Tibial nerve (tissue), 4 donors: ENCODE measurements at regions not wholly inside any gene's neighbourhood (a gene's known extent, or its start where the extent isn't known, plus 50 kb on each side); places are given as distances from the start of the nearest gene placed in this dataset.

Experiments
- DNase-seq, 2 donors: peaks; one replicate each; pipeline ENCODE4 v3.0.0-alpha.2; 2019; ENCODE audit warnings: low spot score in 2 of 2
- H3K27ac ChIP-seq, 4 donors: fragments of 200-600 bp; sonication (generic) in 3 of 4; one replicate each; pipeline ENCODE4 v1.5.1; 2017 to 2019; ENCODE audit warnings: mild to moderate bottlenecking in 1 of 4
- H3K27me3 ChIP-seq, 2 donors: fragments of 200-600 bp; sonication (generic) in 1 of 2; one replicate each; pipeline versions ENCODE4 v1.5.1 to v1.6.0; 2017 to 2019
- H3K36me3 ChIP-seq, 3 donors: fragments of 200-600 bp; sonication (generic); one replicate each; pipeline ENCODE4 v1.5.1; 2018 to 2019
- H3K4me1 ChIP-seq, 4 donors: fragments of 200-600 bp; sonication (generic) in 3 of 4; one replicate each; pipeline ENCODE4 v1.5.1; 2017 to 2019
- H3K4me3 ChIP-seq, 4 donors: fragments of 200-600 bp; sonication (generic) in 3 of 4; one replicate each; pipeline ENCODE4 v1.5.1; 2017 to 2019; ENCODE audit warnings: mild to moderate bottlenecking in 1 of 4, moderate library complexity in 1 of 4
- H3K9me3 ChIP-seq, 4 donors: fragments of 200-600 bp; sonication (generic) in 3 of 4; one replicate each; pipeline ENCODE4 v1.5.1; 2017 to 2019
- CTCF ChIP-seq, 5 experiments: fragments of 200-600 bp in 3 of 5; fragments of 450-650 bp in 2 of 5; sonication (generic) in 3 of 5; IDR thresholded peaks; one replicate each; pipeline ENCODE4 v1.5.1; 2016 to 2019; ENCODE audit warnings: antibody characterized with exemption in 5 of 5, mild to moderate bottlenecking in 3 of 5, moderate library complexity in 2 of 5
- EP300 ChIP-seq, 2 donors: sonication (generic); formaldehyde crosslinking; IDR thresholded peaks; one replicate each; pipeline ENCODE4 v1.6.1; 2017; ENCODE audit warnings: antibody characterized with exemption in 2 of 2, mild to moderate bottlenecking in 1 of 2
- POLR2A ChIP-seq, 2 donors: fragments of 450-650 bp; IDR thresholded peaks; one replicate each; pipeline ENCODE4 v1.6.1; 2017; ENCODE audit warnings: antibody characterized with exemption in 2 of 2, mild to moderate bottlenecking in 2 of 2, moderate library complexity in 2 of 2
- WGBS, 2 donors: methylation state at CpG; one replicate each; pipeline ENCODE4 v1.1.5; 2018; 5-methylcytosine and 5-hydroxymethylcytosine counted together

DNA sequence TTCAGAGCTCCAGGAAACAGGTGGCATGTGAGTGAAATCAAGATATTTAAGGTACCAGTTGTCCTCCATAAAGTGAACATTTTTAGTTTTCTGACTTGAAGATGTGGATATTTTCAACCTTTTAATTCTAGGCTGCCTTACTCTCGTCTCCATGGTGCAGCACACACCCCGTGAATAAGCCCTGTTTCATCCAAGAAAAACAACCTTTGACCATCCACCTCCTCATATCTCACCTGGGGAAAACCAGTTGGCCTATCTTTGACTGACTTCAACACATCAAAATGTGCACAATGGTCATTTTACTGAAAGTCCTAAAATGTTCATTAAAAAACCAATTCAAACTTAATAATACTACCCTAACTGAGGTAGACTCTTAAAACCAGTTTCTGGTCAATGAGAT is 73.8 kb upstream of the CD2AP start:
- no peak overlapping the region for H3K27ac ChIP-seq
- 69 to 71% methylated on average over 2 of the region's 2 CpGs for WGBS, 2 donors
- H3K36me3 ChIP-seq: no peaks in the 10 kb centered on the region
- H3K27me3 ChIP-seq: no peaks in the 10 kb centered on the region
- no peak for DNase-seq
- no peaks in the 10 kb centered on the region for H3K9me3 ChIP-seq
- H3K4me3 ChIP-seq: no peak overlapping the region
- no peaks in the 10 kb centered on the region for H3K4me1 ChIP-seq
- no peak for TF ChIP-seq EP300 (IDR thresholded peaks at IDR 0.05)
- no peak for TF ChIP-seq CTCF (IDR thresholded peaks at IDR 0.05)
- TF ChIP-seq POLR2A (IDR thresholded peaks at IDR 0.05): no peak

DNA sequence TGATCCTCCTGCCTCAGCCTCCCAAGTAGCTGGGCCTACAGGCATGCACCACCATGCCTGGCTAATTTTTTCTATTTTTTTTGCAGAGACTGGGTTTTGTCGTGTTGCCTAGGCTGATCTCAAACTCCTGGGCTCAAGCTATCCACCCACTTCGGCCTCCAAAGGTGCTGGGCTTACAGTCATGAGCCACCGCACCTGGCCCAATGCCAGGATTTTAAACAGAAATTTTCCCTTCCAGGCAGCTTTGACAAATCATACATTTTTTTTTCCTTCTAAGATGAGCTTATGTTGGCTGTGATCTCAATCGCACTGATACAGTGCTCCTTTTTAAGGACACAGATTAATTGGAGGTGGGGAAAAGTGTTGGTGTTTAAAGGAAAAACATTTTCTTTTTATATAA is 73.2 kb upstream of the CD2AP start:
- no peaks in the 10 kb centered on the region for H3K27me3 ChIP-seq
- DNase-seq: no peak
- H3K4me3 ChIP-seq: no peak overlapping the region
- H3K36me3 ChIP-seq: no peaks in the 10 kb centered on the region
- TF ChIP-seq EP300 (IDR thresholded peaks at IDR 0.05): no peak
- TF ChIP-seq CTCF (IDR thresholded peaks at IDR 0.05): no peak
- TF ChIP-seq POLR2A (IDR thresholded peaks at IDR 0.05): no peak
- no peak overlapping the region for H3K27ac ChIP-seq
- H3K9me3 ChIP-seq: no peaks in the 10 kb centered on the region
- 79 to 81% methylated on average over 4 of the region's 4 CpGs for WGBS, 2 donors
- no peaks in the 10 kb centered on the region for H3K4me1 ChIP-seq

GRCh38 chr6:47405273-47405672 is 72.3 kb upstream of the CD2AP start:
- Histone ChIP-seq H3K4me1 (no peaks in the 10 kb centered on the region), H3K36me3 (no peaks in the 10 kb centered on the region), H3K4me3 (no peak overlapping the region), H3K27me3 (no peaks in the 10 kb centered on the region), H3K27ac (no peak overlapping the region), H3K9me3 (no peaks in the 10 kb centered on the region)
- DNase-seq: no peak
- no peak for TF ChIP-seq CTCF (IDR thresholded peaks at IDR 0.05)
- no peak for TF ChIP-seq EP300 (IDR thresholded peaks at IDR 0.05)
- no peak for TF ChIP-seq POLR2A (IDR thresholded peaks at IDR 0.05)
- WGBS, 2 donors: 67 to 68% methylated on average over 5 of the region's 5 CpGs

DNA sequence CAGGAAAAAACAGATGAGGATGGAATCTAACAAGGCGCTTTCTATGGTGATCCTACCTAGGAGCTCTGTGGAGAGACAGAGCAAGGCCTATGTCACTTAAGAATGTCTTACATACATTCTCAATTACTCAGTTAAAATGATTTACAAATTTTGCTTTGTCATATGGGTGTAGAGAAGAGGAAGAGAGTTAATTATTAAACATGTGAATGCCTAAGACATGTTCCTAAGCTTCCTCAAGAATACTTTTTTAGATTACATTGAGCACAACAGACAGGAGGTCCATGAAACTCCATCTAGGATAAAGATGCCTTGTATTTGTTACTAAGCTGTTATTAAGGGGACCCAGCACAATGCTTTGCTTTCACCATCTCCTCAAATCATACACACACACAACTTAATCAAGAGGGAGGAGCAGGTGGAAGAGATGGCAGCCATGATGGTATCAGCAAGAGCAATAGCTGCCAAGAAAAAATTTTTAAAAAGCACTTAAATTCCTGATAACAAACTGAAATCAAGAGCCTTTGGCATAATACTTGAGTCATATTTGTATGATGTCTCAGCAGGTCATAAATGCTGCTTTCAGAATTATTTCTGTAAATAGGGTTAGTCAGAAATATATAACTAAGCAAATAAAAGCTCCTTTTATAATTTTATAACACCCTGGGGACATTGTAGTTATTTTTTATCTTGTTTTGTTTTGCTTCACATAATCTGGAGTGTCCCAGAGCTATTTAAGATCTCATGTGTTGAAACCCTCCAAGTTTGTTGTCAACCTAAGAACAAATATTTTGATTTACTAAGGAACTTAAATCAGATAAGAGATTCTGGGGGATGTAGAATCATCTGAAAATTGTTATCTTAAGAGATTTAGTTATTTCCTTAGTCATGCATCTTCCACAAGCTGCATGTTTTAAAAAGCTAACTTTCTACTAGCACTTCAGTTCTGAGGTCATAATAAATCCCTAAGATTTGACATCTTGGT is 70.0 kb upstream of the CD2AP start:
- 89 to 92% methylated on average over 1 of the region's 1 CpG for WGBS, 2 donors
- TF ChIP-seq EP300 (IDR thresholded peaks at IDR 0.05): no peak
- TF ChIP-seq POLR2A (IDR thresholded peaks at IDR 0.05): no peak
- no peak for TF ChIP-seq CTCF (IDR thresholded peaks at IDR 0.05)

GRCh38 chr6:47413752-47414422 is 63.7 kb upstream of the CD2AP start:
- TF ChIP-seq POLR2A (IDR thresholded peaks at IDR 0.05): no peak
- peak; percentile 78 to 87 (median 86) for TF ChIP-seq CTCF (IDR thresholded peaks at IDR 0.05)
- H3K4me1 ChIP-seq: peaks cover 0 to 3% (median 0%) of the 10 kb centered on the region in 4 donors
- H3K27me3 ChIP-seq: no peaks in the 10 kb centered on the region
- DNase-seq: no peak
- 18 to 20% methylated on average over 4 of the region's 4 CpGs for WGBS, 2 donors
- H3K27ac ChIP-seq: peak overlapping the region in 3 of 4 donors; percentile 31 to 73 (median 51)
- H3K9me3 ChIP-seq: no peaks in the 10 kb centered on the region
- H3K4me3 ChIP-seq: peak overlapping the region in 3 of 4 donors; percentile 32 to 50 (median 44)
- no peaks in the 10 kb centered on the region for H3K36me3 ChIP-seq

More for the DNA sequence above, 70.0 kb upstream of the CD2AP start:
- no peaks in the 10 kb centered on the region for H3K4me1 ChIP-seq
- no peak overlapping the region for H3K4me3 ChIP-seq
- no peaks in the 10 kb centered on the region for H3K36me3 ChIP-seq
- H3K27ac ChIP-seq: no peak overlapping the region
- H3K27me3 ChIP-seq: no peaks in the 10 kb centered on the region
- H3K9me3 ChIP-seq: no peaks in the 10 kb centered on the region
- no peak for DNase-seq
